Neural cell (in vitro differentiated cells): ENCODE measurements at regions not wholly inside any gene's neighbourhood (a gene's known extent, or its start where the extent isn't known, plus 50 kb on each side); places are given as distances from the start of the nearest gene placed in this dataset.

ENCODE experiments used
- H2AFZ ChIP-seq: fragments of 200-600, 300-800 bp; sonication (generic), shearing (Covaris generic); 2 replicates; pipeline ENCODE4 v1.6.0; 2014; ENCODE audit warnings: low read depth, mild to moderate bottlenecking, antibody characterized with exemption, low read length, moderate library complexity
- H3F3A ChIP-seq: fragments of 200-600 bp; shearing (Covaris generic); 2 replicates; pipeline ENCODE4 v1.6.1; 2016; ENCODE audit warnings: mild to moderate bottlenecking, moderate library complexity, mixed read lengths, antibody characterized with exemption, low read length; ENCODE audit not compliant: insufficient read depth, poor library complexity, severe bottlenecking
- H3K27ac ChIP-seq: fragments of 200-600, 300-800 bp; sonication (generic), shearing (Covaris generic); 2 replicates; pipeline ENCODE4 v1.5.1; 2014; ENCODE audit warnings: mild to moderate bottlenecking, low read length, moderate library complexity
- H3K27me3 ChIP-seq: fragments of 300-800, 200-600 bp; sonication (generic), shearing (Covaris generic); 2 replicates; pipeline ENCODE4 v1.6.0; 2014; ENCODE audit warnings: mild to moderate bottlenecking, low read depth, low read length, moderate library complexity; ENCODE audit not compliant: insufficient read depth
- H3K36me3 ChIP-seq: fragments of 300-800, 200-600 bp; sonication (generic), shearing (Covaris generic); 2 replicates; pipeline ENCODE4 v1.5.1; 2014; ENCODE audit warnings: mild to moderate bottlenecking, antibody characterized with exemption, low read length, moderate library complexity; ENCODE audit not compliant: insufficient read depth
- H3K4me2 ChIP-seq: fragments of 300-800, 200-600 bp; sonication (generic), shearing (Covaris generic); 2 replicates; pipeline ENCODE4 v1.6.0; 2014; ENCODE audit warnings: mild to moderate bottlenecking, low read length
- H3K4me3 ChIP-seq: fragments of 300-800, 200-600 bp; sonication (generic), shearing (Covaris generic); 2 replicates; pipeline ENCODE4 v1.5.1; 2014; ENCODE audit warnings: mild to moderate bottlenecking, low read length, moderate library complexity
- H3K79me2 ChIP-seq: fragments of 200-600 bp; shearing (Covaris generic); replicated peaks from 2 replicates; pipeline ENCODE4 v1.6.0; 2014; ENCODE audit warnings: mild to moderate bottlenecking, low read length, moderate library complexity; ENCODE audit not compliant: insufficient read depth
- H3K9ac ChIP-seq: fragments of 300-800, 200-600 bp; sonication (generic), shearing (Covaris generic); 2 replicates; pipeline ENCODE4 v1.6.1; 2016; ENCODE audit warnings: mild to moderate bottlenecking, low read length, mixed read lengths
- H3K9me2 ChIP-seq: fragments of 200-600 bp; shearing (Covaris generic); 2 replicates; pipeline ENCODE4 v1.6.1; 2016; ENCODE audit warnings: mild to moderate bottlenecking, low read length, mixed read lengths; ENCODE audit not compliant: insufficient read depth
- H3K9me3 ChIP-seq: fragments of 200-600, 300-800 bp; sonication (generic), shearing (Covaris generic); 2 replicates; pipeline ENCODE4 v1.6.1; 2016; ENCODE audit warnings: mild to moderate bottlenecking, mixed run types, low read length, moderate library complexity, mixed read lengths
- H4K20me1 ChIP-seq: fragments of 200-600 bp; shearing (Covaris generic); 2 replicates; pipeline ENCODE4 v1.6.1; 2016; ENCODE audit warnings: mild to moderate bottlenecking, mixed run types; ENCODE audit not compliant: insufficient read depth
- EP300 ChIP-seq: fragments of 450-650 bp; conservative IDR thresholded peaks from 2 replicates; pipeline ENCODE4 v1.6.1; 2014; ENCODE audit warnings: antibody characterized with exemption, mild to moderate bottlenecking, moderate library complexity; ENCODE audit not compliant: poor library complexity, severe bottlenecking
- EZH2 ChIP-seq: fragments of 200-600, 300-800 bp; shearing (Covaris generic), sonication (generic); IDR thresholded peaks from 2 replicates; pipeline ENCODE4 v1.6.1; 2014; ENCODE audit warnings: antibody characterized with exemption, low read length, borderline replicate concordance, mild to moderate bottlenecking; ENCODE audit not compliant: insufficient read depth, poor library complexity, severe bottlenecking
- MXI1 ChIP-seq: fragments of 450-650 bp; conservative IDR thresholded peaks from 2 replicates; pipeline ENCODE4 v1.6.1; 2014; ENCODE audit warnings: antibody characterized with exemption, mild to moderate bottlenecking; ENCODE audit not compliant: poor library complexity, severe bottlenecking
- POLR2AphosphoS5 ChIP-seq: IDR thresholded peaks from 2 replicates; pipeline ENCODE4 v1.6.1; 2012
- RAD21 ChIP-seq: fragments of 450-650 bp; conservative IDR thresholded peaks from 2 replicates; pipeline ENCODE4 v1.6.1; 2014; ENCODE audit warnings: antibody characterized with exemption, mild to moderate bottlenecking, moderate library complexity
- SMC3 ChIP-seq: fragments of 450-650 bp; conservative IDR thresholded peaks from 2 replicates; pipeline ENCODE4 v1.6.1; 2014; ENCODE audit warnings: antibody characterized with exemption, mild to moderate bottlenecking, moderate library complexity; ENCODE audit not compliant: poor library complexity
- TAF1 ChIP-seq: IDR thresholded peaks from 2 replicates; pipeline ENCODE4 v1.6.1; 2012; ENCODE audit warnings: low read depth
- TF ChIP-seq, protein P1 (sequence below): IDR thresholded peaks from 2 replicates; pipeline ENCODE4 v1.6.1; 2012; ENCODE audit warnings: borderline replicate concordance
- TF ChIP-seq, protein P2 (sequence below): fragments of 450-650 bp; IDR thresholded peaks from 2 replicates; pipeline ENCODE4 v1.5.1; 2014; ENCODE audit warnings: antibody characterized with exemption, mild to moderate bottlenecking, moderate library complexity; ENCODE audit not compliant: poor library complexity, severe bottlenecking

DNA sequence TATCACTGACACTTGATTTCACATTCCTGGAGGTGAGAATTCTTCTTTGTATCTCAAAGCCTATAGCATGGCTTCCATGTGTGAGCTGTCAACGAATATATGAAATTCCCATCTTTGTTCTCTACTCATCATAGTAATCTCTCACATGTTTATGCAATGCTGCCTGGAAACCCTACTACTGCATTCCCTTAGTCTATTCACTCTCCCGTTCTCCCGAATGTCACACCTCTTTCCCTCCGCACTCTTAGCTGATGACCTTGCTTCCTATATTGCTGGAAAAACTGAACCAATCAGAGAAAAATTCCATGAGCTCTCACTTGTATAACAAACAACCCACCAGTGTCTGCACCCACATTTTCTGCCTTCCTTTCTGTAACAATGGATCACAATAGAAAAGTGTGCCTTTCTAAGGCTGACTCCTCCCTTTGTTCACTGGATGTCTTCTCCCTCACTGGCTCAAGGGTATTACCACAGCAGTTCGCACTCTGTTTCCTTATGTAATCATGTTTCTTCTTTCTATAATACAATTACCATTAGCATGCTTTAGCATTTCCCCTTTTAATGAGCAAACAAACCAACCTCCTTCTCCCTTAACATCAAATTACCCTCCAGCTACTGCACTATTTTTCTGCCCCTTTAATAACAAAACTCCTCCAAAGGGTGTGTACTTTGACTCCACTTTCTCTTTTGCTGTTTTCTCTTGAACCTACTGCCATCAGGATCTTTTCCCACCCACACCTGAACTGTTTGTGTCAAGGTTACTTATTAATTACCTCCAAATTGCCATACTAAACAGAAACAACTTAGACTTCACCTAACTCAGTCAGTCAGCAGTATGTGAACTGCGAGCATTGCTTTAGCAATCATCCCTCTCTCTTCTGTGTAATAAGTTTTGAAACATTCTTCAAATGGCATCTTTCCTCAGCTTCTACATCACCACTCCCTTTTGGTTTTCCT, 63.9 kb upstream of the CCDC196 start:
- H3K27me3 ChIP-seq = no peaks in the 10 kb centered on the region
- no peak overlapping the region for H2AFZ ChIP-seq
- no peaks in the 10 kb centered on the region for H3K9me3 ChIP-seq
- H4K20me1 ChIP-seq = no peaks in the 10 kb centered on the region
- H3K4me3 ChIP-seq = no peak overlapping the region
- H3K79me2 ChIP-seq = no peaks in the 10 kb centered on the region
- TF ChIP-seq TAF1 (no peak), EZH2 (no peak), SMC3 (no peak), EP300 (no peak), RAD21 (no peak), MXI1 (no peak), POLR2AphosphoS5 (no peak)
- TF ChIP-seq, protein P1, sequence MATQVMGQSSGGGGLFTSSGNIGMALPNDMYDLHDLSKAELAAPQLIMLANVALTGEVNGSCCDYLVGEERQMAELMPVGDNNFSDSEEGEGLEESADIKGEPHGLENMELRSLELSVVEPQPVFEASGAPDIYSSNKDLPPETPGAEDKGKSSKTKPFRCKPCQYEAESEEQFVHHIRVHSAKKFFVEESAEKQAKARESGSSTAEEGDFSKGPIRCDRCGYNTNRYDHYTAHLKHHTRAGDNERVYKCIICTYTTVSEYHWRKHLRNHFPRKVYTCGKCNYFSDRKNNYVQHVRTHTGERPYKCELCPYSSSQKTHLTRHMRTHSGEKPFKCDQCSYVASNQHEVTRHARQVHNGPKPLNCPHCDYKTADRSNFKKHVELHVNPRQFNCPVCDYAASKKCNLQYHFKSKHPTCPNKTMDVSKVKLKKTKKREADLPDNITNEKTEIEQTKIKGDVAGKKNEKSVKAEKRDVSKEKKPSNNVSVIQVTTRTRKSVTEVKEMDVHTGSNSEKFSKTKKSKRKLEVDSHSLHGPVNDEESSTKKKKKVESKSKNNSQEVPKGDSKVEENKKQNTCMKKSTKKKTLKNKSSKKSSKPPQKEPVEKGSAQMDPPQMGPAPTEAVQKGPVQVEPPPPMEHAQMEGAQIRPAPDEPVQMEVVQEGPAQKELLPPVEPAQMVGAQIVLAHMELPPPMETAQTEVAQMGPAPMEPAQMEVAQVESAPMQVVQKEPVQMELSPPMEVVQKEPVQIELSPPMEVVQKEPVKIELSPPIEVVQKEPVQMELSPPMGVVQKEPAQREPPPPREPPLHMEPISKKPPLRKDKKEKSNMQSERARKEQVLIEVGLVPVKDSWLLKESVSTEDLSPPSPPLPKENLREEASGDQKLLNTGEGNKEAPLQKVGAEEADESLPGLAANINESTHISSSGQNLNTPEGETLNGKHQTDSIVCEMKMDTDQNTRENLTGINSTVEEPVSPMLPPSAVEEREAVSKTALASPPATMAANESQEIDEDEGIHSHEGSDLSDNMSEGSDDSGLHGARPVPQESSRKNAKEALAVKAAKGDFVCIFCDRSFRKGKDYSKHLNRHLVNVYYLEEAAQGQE = no peak
- TF ChIP-seq, protein P2, sequence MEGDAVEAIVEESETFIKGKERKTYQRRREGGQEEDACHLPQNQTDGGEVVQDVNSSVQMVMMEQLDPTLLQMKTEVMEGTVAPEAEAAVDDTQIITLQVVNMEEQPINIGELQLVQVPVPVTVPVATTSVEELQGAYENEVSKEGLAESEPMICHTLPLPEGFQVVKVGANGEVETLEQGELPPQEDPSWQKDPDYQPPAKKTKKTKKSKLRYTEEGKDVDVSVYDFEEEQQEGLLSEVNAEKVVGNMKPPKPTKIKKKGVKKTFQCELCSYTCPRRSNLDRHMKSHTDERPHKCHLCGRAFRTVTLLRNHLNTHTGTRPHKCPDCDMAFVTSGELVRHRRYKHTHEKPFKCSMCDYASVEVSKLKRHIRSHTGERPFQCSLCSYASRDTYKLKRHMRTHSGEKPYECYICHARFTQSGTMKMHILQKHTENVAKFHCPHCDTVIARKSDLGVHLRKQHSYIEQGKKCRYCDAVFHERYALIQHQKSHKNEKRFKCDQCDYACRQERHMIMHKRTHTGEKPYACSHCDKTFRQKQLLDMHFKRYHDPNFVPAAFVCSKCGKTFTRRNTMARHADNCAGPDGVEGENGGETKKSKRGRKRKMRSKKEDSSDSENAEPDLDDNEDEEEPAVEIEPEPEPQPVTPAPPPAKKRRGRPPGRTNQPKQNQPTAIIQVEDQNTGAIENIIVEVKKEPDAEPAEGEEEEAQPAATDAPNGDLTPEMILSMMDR = no peak
- no peak overlapping the region for H3K9ac ChIP-seq
- no peaks in the 10 kb centered on the region for H3K36me3 ChIP-seq
- H3K9me2 ChIP-seq = no peaks in the 10 kb centered on the region
- H3K4me2 ChIP-seq = no peak overlapping the region
- H3F3A ChIP-seq = no peaks in the 10 kb centered on the region
- H3K27ac ChIP-seq = no peak overlapping the region

DNA sequence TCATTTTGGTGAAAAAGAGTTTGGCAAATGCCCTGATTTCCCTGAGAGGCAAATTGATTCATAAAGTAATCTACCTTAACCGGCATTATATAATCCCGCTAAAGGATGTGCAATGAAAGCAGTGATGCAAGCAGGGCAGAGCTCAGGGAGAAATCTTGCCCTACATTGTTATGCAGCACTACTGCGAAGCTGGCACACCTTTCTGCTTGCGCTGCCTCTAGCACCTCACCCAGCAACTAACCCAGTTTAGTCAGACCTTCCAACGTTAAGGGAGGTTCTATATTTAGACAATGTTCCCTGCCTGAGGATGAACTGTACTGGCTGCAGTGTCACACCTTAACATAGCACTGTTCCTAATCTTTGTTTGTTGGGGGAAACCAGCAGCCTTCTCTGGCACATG, 60.8 kb upstream of the CCDC196 start:
- Histone ChIP-seq H3K27ac (no peak overlapping the region), H3K4me2 (no peak overlapping the region), H4K20me1 (no peaks in the 10 kb centered on the region), H3K9me2 (no peaks in the 10 kb centered on the region), H3K9me3 (no peaks in the 10 kb centered on the region), H3K79me2 (no peaks in the 10 kb centered on the region), H3K4me3 (no peak overlapping the region), H3K9ac (no peak overlapping the region), H3K36me3 (no peaks in the 10 kb centered on the region), H3K27me3 (no peaks in the 10 kb centered on the region), H2AFZ (no peak overlapping the region), H3F3A (no peaks in the 10 kb centered on the region)
- no peak for TF ChIP-seq MXI1
- TF ChIP-seq POLR2AphosphoS5 = no peak
- TF ChIP-seq, protein P2 = no peak
